NCI-H524 treated with DMSO at 0.1 percent for 48 hours (cell line): ENCODE measurements at regions not wholly inside any gene's neighbourhood (a gene's known extent, or its start where the extent isn't known, plus 50 kb on each side); places are given as distances from the start of the nearest gene placed in this dataset.

Experiments
- DNase-seq: peaks from one replicate; lab custom pipeline; 2025; lab: John Stamatoyannopoulos, UW

- DNase-seq: no peak
These were observed 116.2 kb upstream of the USP24 start for GRCh38 chr1:55331351-55331750.

DNA sequence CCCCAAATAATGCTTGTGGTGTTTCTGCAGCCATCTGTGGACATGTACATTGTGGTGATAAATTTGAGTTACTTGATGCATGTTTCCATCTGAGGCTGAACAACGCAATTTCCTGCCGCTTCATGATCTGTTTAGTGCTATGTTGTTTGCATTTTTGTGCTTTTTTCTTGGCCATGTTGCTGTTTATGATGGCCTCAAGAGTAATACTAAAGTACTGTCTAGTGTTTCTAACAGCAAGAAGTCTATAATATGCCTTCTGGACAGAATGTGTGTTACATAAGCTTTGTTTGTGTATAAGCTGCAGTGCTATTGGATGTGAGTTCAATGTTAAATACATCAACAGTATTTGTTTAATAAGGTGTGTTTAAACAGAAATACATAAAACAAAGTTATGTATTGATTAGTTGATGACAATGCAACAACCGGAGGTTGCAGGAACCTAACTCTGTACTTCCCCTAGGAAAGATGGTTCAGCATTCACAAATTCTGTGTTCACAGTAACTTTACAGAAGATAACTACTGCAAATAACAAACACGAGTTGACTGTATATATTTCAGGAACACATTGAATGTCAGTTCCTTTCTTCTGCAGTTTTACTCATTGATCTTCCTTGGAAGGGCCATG lies 114.8 kb upstream of the USP24 start:
- DNase-seq: no peak

DNA sequence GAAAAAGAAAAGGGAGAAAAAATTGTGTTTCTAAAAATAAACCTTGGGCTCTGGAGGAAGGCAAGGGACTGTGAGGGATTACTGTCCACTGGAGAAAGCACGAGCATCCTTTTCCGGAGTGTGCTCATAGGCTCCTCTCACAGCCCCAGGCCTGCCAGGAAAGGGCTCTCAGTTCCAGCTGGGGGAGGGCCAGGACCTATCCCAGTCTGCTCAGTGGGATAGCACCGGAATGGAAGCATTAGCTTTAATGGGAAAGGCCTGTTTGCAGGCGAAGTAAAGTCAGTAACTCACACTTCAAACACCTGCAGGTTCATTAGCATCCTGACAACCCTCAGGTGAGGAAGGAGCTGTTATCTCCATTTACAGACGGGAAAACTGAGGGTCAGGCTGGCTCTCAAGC lies 113.9 kb upstream of the USP24 start:
- DNase-seq: no peak

GRCh38 chr1:55326496-55327243 lies 111.5 kb upstream of the USP24 start:
- DNase-seq: no peak

DNA sequence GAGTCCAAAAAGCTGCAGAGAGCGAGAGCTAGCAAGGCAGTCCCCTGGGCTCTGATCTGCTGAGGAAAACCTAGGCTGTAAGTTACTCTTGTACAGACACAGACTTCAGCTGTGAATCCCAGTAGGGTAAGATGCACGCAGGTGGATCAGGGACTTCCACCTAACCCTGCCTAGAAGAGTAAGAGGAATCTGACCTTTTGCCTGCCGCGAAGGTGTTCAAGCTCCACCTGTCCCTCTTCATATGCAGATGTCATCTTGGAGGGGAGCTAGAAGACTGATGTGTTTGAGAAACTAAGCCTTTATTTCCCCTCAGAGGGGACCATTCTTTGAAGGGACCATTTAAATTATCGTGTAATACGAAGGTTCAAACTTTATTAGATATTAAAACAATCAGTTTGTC lies 108.6 kb upstream of the USP24 start:
- DNase-seq: no peak

GRCh38 chr1:55322842-55323241 lies 107.7 kb upstream of the USP24 start:
- DNase-seq: no peak

DNA sequence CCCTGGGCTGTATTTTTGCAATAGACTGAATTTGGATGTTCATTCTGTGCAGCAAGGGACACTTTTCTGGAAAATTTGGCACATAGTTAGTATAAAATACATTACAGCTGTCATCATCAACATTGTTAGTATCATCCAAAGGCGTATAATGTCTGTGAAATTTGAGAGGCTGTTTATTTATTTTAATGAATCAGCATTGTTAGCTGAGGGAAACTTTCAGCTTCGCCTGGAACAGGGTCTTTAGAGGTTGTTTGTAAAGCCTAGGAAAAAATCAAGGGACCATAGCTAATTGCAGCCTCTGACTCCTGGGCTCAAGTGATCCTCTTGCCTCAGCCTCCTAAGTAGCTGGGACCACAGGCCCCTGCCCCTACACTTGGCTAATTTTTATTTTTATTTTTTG lies 106.8 kb upstream of the USP24 start:
- no peak for DNase-seq

- no peak for DNase-seq
These were observed 105.7 kb upstream of the USP24 start for GRCh38 chr1:55320891-55321290.

GRCh38 chr1:55318116-55318817 lies 103.1 kb upstream of the USP24 start:
- no peak for DNase-seq

DNA sequence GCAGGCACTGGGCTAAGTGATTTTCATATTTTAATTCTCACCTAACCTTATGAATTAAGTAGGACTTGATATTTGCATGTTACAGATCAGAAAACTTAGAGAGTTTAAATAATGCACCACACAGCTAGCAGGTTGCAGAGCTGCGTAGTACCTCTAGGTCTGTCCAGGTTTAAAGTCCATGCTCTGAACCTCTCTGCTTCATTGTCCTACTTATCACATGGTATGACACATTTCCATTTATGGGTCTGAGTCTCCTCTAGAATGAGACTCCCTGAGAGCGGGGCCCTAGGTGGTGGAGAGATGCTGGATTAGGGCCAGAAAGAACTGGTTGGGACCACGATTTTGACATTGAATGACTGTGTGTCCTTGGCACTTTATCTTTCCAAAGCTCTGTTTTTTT lies 102.5 kb upstream of the USP24 start:
- DNase-seq: no peak

DNA sequence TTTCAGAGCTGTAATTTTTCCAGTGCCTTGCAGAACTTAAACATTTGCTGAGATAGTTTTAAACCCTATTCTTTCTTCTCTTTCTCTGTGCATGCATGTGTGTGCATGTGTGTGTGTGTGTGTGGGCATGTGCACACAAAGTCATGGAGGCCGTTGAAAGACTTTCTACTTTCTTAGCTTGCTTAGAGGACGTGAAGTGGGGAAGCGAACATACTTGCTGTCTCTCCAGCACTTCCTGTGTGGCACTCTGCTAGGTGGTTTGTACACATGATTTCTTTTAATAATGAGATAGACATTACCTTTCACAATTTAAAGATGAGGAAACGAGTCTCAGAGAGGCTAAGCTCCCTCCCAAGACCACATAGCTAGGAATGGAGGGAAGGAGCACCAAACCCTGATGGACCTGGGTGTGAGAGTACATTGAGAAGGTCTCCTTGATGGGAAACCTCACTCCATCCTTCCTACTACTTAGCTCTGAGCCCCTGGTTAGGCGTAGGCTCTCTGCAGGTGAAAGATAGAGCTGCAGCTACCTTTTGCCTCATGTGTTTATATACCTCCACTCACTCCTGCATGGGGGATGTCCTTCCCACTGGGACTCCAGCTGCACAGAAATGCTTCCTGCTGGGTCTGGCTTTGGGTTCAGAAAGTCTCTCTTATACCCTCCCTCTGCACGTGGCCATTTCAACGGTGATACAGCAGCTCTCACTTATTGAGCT lies 101.9 kb upstream of the USP24 start:
- DNase-seq: no peak

GRCh38 chr1:55316502-55316901 lies 101.3 kb upstream of the USP24 start:
- no peak for DNase-seq

DNA sequence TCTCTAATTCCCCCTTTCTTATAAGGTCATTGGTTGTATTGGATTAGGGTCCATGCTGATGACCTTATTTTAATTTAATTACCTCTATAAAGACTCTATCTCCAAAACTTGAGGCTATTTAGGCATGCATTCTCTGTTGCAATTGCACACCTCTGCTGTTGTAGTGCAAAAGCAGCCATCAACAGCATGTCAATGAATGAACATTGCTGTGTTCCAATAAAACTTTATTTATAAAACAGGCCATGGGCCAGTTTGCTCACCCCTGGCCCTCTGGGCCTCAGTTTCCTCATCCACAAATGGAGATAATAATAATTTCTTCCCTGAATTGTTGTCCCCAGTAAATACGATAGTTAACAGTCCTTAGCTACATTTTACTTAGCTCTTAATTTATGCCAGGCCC lies 100.4 kb upstream of the USP24 start:
- no peak for DNase-seq

GRCh38 chr1:55314740-55315139 lies 99.6 kb upstream of the USP24 start:
- no peak for DNase-seq

- no peak for DNase-seq
These were observed 98.7 kb upstream of the USP24 start for GRCh38 chr1:55313903-55314302.

DNA sequence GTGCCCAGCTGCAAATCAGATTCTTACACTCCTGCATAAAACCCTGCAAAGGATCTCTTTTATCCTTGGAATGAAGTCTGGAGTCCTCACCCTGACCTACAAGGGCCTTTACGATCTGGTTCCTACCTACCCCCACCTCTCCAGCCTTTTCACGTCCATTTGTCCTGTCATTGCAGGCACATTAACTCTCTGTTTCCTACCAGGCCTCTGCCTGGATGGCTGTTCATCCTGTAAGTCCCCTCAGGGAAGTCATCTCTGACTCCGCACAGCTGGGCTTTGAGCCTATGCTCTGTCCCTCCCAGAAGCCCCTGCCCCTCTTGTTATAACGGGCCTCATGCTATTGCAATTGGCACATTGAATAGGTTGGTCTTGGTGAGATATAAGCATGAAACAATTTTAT lies 96.8 kb upstream of the USP24 start:
- DNase-seq: no peak

- no peak for DNase-seq
These were observed 96.0 kb upstream of the USP24 start for GRCh38 chr1:55311057-55311641.

DNA sequence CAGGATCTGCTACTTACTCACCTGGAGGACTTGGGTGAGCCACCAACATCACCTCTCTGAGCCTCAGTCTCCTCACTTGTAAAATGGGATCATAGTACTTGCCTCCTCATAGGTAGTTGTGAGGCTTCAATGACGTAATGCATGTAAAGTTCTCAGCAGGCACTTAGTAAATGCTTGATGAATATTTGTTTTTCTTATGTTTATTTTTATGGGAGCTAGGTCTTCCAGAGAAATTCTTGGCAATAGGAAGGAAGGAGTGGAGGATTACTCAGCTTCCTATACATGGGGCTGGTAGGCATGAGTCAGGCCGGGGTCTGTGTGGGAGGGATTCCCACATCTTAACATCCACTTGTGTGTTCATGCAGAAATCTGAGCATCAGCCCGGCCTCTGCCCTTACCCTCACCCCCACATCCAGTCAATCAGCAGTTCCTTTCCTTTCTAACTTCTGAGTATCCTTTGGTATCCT lies 95.4 kb upstream of the USP24 start:
- no peak for DNase-seq

GRCh38 chr1:55309786-55310504 lies 94.8 kb upstream of the USP24 start:
- DNase-seq: no peak

- no peak for DNase-seq
These were observed 93.9 kb upstream of the USP24 start for GRCh38 chr1:55309053-55309452.

DNA sequence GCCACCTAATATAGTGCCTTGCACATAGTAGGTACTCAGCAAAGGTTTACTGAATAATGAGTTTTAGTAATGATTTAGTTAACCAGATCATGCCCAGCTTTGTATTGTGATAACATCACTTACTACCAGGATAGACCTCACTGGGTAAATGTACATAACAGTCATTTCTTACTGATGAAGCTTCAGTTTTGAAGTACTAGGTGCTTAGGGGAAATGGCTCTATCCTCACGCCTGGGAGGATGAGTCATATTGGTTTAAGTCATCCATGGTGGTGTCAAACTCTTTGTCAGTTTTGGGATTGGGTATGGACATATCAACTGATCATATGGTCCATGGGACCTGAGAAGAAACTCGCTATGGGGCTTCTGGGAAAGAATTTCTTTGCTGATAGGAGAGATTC lies 90.6 kb upstream of the USP24 start:
- DNase-seq: no peak
